ENCODE measurements at regions not wholly inside any gene's neighbourhood (a gene's known extent, or its start where the extent isn't known, plus 50 kb on each side); places are given as distances from the start of the nearest gene placed in this dataset.

- peak overlapping the region; percentile 82 for H3K4me3 ChIP-seq (ENCODE audit: low read depth, low read length)
- peak; percentile 100 for DNase-seq (ENCODE audit: low read depth)
- TF ChIP-seq CTCF (conservative IDR thresholded peaks at IDR 0.05; ENCODE audit: low read depth, low read length), result peak; percentile 1
These were observed 73.9 kb downstream of the OR2B2 start for GRCh38 chr6:27838058-27838944.

DNA sequence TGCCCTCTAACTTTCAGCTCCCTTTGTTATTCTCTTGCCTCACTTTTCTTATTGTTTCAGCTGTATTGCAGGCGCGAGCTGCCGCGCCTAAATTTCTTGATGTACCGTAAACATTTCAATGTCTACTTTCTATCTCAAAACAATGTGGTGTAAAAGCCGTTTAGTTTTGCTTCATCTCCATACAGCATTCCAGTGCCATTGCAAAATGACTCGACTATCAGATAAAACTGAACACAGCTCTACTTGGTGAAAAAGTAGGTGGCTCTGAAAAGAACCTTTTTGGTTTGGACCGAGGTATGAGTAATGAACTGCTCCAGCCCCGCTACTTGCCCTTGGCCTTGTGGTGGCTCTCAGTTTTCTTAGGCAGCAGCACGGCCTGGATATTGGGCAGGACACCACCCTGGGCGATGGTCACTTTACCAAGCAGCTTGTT lies 74.6 kb downstream of the OR2B2 start:
- TF ChIP-seq CTCF (conservative IDR thresholded peaks at IDR 0.05; ENCODE audit: low read depth, low read length), result no peak
- peak; percentile 65 for DNase-seq (ENCODE audit: low read depth)

DNA sequence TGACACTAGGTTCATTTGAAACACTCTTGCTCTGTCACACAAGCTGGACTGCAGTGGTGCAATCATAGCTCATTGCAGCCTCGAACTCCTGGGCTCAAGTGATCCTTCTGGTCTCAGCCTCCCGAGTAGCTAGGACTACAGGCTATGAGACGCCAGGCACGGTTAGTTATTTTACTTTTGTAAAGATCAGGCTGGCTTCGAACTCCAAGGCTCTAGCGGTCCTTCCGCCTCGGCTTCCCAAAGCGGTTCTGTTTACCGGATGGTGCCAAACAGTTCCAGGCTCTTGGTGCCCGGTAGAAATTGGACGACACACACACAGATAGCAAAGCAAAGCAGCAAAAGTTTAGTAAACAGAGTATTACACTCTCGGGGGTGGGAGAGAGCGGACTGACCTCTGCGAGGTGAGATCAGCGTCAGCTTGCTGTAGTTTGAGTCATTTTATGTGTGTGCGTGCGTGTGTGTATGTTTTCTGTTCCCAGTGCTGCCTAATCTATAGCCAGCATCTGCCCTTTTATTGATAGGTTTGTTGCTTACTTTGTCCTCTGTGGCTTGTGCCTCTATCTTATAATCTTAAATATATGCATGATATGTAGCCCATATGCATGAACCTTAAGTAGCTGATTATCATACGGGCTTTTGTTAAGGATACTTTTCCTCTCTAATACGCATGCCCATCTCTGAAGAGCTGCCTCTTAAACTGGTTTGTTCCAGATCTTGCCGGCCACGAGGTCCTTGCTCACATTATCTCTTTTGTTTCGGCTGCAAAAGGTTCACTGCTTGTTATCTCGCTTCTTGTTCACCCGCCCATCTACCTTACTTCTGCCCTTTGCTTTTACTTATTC lies 75.2 kb downstream of the OR2B2 start:
- no peak for TF ChIP-seq CTCF (conservative IDR thresholded peaks at IDR 0.05; ENCODE audit: low read depth, low read length)
- peak; percentile 92 for DNase-seq (ENCODE audit: low read depth)
- H3K4me3 ChIP-seq (ENCODE audit: low read depth, low read length), result peak overlapping the region; percentile 82

More for the DNA sequence above, 74.6 kb downstream of the OR2B2 start:
- peak overlapping the region; percentile 82 for H3K4me3 ChIP-seq (ENCODE audit: low read depth, low read length)

GRCh38 chr6:27836141-27836782 lies 75.9 kb downstream of the OR2B2 start:
- no peak for TF ChIP-seq CTCF (conservative IDR thresholded peaks at IDR 0.05; ENCODE audit: low read depth, low read length)
- no peak for DNase-seq (ENCODE audit: low read depth)
- H3K4me3 ChIP-seq (ENCODE audit: low read depth, low read length), result peak overlapping the region; percentile 82

GRCh38 chr6:27834879-27835549 lies 77.2 kb downstream of the OR2B2 start:
- no peak for TF ChIP-seq CTCF (conservative IDR thresholded peaks at IDR 0.05; ENCODE audit: low read depth, low read length)
- H3K4me3 ChIP-seq (ENCODE audit: low read depth, low read length), result no peak overlapping the region
- DNase-seq (ENCODE audit: low read depth), result no peak

- DNase-seq (ENCODE audit: low read depth), result peak; percentile 43
- TF ChIP-seq CTCF (conservative IDR thresholded peaks at IDR 0.05; ENCODE audit: low read depth, low read length), result no peak
- H3K4me3 ChIP-seq (ENCODE audit: low read depth, low read length), result no peak overlapping the region
These were observed 77.8 kb downstream of the OR2B2 start for GRCh38 chr6:27834384-27834783.

- DNase-seq (ENCODE audit: low read depth), result peak; percentile 29
- H3K4me3 ChIP-seq (ENCODE audit: low read depth, low read length), result peak overlapping the region; percentile 43
These were observed 80.6 kb downstream of the OR2B2 start for GRCh38 chr6:27831434-27832081.

GRCh38 chr6:27830600-27831433 lies 81.4 kb downstream of the OR2B2 start:
- H3K4me3 ChIP-seq (ENCODE audit: low read depth, low read length), result peak overlapping the region; percentile 68
- peak; percentile 61 for DNase-seq (ENCODE audit: low read depth)

Data from choroid plexus epithelial cell (primary cell).